DOHH2 (cell line): ENCODE measurements at regions not wholly inside any gene's neighbourhood (a gene's known extent, or its start where the extent isn't known, plus 50 kb on each side); places are given as distances from the start of the nearest gene placed in this dataset.

ENCODE experiments used
- H3F3A ChIP-seq: fragments of 200-600 bp; sonication (generic), shearing (Covaris generic); 2 replicates; pipeline ENCODE4 v1.6.0; 2016; ENCODE audit warnings: antibody characterized with exemption, mild to moderate bottlenecking; ENCODE audit not compliant: control insufficient read depth, insufficient read depth
- H3K27ac ChIP-seq: fragments of 200-600 bp; sonication (generic); 2 replicates; pipeline ENCODE4 v1.5.1; 2014; ENCODE audit warnings: low read depth, mild to moderate bottlenecking, low read length, moderate library complexity
- H3K27me3 ChIP-seq: fragments of 200-600 bp; sonication (generic); 2 replicates; pipeline ENCODE4 v1.6.1; 2014; ENCODE audit warnings: mild to moderate bottlenecking, low read length, mixed read lengths; ENCODE audit not compliant: control insufficient read depth
- H3K36me3 ChIP-seq: fragments of 200-600 bp; sonication (generic); 2 replicates; pipeline ENCODE4 v1.6.1; 2014; ENCODE audit warnings: mild to moderate bottlenecking, low read length, moderate library complexity, mixed read lengths; ENCODE audit not compliant: control insufficient read depth
- H3K4me1 ChIP-seq: fragments of 200-600 bp; sonication (generic); 2 replicates; pipeline ENCODE4 v1.6.1; 2014; ENCODE audit warnings: mild to moderate bottlenecking, low read length, mixed read lengths; ENCODE audit not compliant: control insufficient read depth
- H3K4me2 ChIP-seq: fragments of 200-600 bp; sonication (generic); 2 replicates; pipeline ENCODE4 v1.6.0; 2014; ENCODE audit warnings: mild to moderate bottlenecking, low read length, moderate library complexity
- H3K4me3 ChIP-seq: fragments of 200-600 bp; sonication (generic); 2 replicates; pipeline ENCODE4 v1.5.1; 2014; ENCODE audit warnings: mild to moderate bottlenecking, low read length, mixed read lengths
- H3K79me2 ChIP-seq: fragments of 200-600 bp; sonication (generic); 2 replicates; pipeline ENCODE4 v1.6.1; 2014; ENCODE audit warnings: mild to moderate bottlenecking, low read length, mixed read lengths; ENCODE audit not compliant: control insufficient read depth
- H3K9me2 ChIP-seq: fragments of 200-600 bp; sonication (generic); replicated peaks from 2 replicates; pipeline ENCODE4 v1.6.1; 2014; ENCODE audit warnings: mild to moderate bottlenecking, low read length, mixed read lengths; ENCODE audit not compliant: control insufficient read depth
- H3K9me3 ChIP-seq: fragments of 200-600 bp; sonication (generic); 2 replicates; pipeline ENCODE4 v1.6.1; 2014; ENCODE audit warnings: antibody characterized with exemption, low read length, mixed read lengths; ENCODE audit not compliant: control insufficient read depth, insufficient read depth
- H4K20me1 ChIP-seq: fragments of 200-600 bp; sonication (generic); 2 replicates; pipeline ENCODE4 v1.6.0; 2014; ENCODE audit warnings: low read depth, mild to moderate bottlenecking, antibody characterized with exemption, low read length, moderate library complexity; ENCODE audit not compliant: control insufficient read depth, insufficient read depth
- EZH2phosphoT487 ChIP-seq: fragments of 200-600 bp; sonication (generic); IDR thresholded peaks from 2 replicates; pipeline ENCODE4 v1.6.1; 2017; ENCODE audit warnings: borderline replicate concordance, mild to moderate bottlenecking, antibody characterized with exemption, low read length, moderate library complexity, mixed read lengths
- TF ChIP-seq, protein P1 (sequence below): fragments of 200-600 bp; sonication (generic); IDR thresholded peaks from one replicate; pipeline ENCODE4 v1.5.1; 2014; ENCODE audit warnings: antibody characterized with exemption, mild to moderate bottlenecking, low read depth, low read length; ENCODE audit not compliant: poor library complexity, severe bottlenecking

DNA sequence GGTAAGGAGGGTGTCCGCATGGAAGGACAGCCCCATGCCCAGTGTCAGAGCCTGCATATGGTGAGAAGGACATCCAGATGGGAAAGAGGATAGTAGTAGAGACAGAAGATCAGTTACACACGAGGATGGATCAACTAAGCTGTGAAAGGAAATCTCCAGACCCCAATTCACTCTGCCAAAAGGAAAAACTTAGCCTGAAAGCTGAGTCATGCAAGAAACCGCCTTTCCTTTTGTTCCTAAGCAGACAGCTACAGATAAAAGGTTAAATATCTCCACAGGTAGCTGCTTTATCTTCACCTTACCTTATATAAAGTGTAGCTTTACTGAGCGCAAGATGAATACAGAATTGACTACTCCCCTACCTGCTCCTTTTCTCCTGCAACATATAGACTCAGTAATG lies 67.3 kb upstream of the LGALSL start:
- Histone ChIP-seq H4K20me1 (no peaks in the 10 kb centered on the region), H3K4me1 (no peaks in the 10 kb centered on the region), H3K27ac (no peak overlapping the region), H3K4me3 (no peak overlapping the region), H3K9me2 (no peaks in the 10 kb centered on the region), H3K27me3 (no peaks in the 10 kb centered on the region), H3K79me2 (no peaks in the 10 kb centered on the region), H3K36me3 (no peaks in the 10 kb centered on the region), H3F3A (no peaks in the 10 kb centered on the region), H3K9me3 (peaks cover 3% of the 10 kb centered on the region; the same call in 1 of the 2 replicates), H3K4me2 (no peak overlapping the region)
- TF ChIP-seq EZH2phosphoT487: no peak
- TF ChIP-seq, protein P1, sequence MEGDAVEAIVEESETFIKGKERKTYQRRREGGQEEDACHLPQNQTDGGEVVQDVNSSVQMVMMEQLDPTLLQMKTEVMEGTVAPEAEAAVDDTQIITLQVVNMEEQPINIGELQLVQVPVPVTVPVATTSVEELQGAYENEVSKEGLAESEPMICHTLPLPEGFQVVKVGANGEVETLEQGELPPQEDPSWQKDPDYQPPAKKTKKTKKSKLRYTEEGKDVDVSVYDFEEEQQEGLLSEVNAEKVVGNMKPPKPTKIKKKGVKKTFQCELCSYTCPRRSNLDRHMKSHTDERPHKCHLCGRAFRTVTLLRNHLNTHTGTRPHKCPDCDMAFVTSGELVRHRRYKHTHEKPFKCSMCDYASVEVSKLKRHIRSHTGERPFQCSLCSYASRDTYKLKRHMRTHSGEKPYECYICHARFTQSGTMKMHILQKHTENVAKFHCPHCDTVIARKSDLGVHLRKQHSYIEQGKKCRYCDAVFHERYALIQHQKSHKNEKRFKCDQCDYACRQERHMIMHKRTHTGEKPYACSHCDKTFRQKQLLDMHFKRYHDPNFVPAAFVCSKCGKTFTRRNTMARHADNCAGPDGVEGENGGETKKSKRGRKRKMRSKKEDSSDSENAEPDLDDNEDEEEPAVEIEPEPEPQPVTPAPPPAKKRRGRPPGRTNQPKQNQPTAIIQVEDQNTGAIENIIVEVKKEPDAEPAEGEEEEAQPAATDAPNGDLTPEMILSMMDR: no peak

DNA sequence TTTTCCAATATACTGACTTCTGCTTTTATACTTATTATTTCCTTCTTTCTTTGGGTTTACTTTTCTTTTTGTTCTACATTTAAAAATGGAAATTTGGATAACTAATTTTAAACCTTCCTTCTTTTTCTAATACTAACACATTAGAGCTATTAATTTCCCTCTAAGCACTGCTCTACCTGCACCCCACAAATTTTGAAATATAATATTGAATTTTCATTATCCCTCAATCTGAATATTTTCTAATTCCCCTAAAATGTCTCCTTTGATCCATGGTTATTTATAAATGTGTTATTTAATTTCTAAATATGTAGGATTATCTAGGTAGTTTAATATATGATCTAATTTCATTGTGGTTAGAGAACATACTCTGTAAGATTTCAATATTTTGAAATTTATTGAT lies 63.4 kb upstream of the LGALSL start:
- H3K9me2 ChIP-seq: no peaks in the 10 kb centered on the region
- no peaks in the 10 kb centered on the region for H3K36me3 ChIP-seq
- no peaks in the 10 kb centered on the region for H3K27me3 ChIP-seq
- no peaks in the 10 kb centered on the region for H3K4me1 ChIP-seq
- TF ChIP-seq, protein P1: no peak
- no peak for TF ChIP-seq EZH2phosphoT487
- no peaks in the 10 kb centered on the region for H3K79me2 ChIP-seq
- no peak overlapping the region for H3K27ac ChIP-seq
- H3K4me2 ChIP-seq: no peak overlapping the region
- no peaks in the 10 kb centered on the region for H4K20me1 ChIP-seq
- no peaks in the 10 kb centered on the region for H3F3A ChIP-seq
- H3K4me3 ChIP-seq: no peak overlapping the region
- peaks cover 3% of the 10 kb centered on the region; the same call in 1 of the 2 replicates for H3K9me3 ChIP-seq

DNA sequence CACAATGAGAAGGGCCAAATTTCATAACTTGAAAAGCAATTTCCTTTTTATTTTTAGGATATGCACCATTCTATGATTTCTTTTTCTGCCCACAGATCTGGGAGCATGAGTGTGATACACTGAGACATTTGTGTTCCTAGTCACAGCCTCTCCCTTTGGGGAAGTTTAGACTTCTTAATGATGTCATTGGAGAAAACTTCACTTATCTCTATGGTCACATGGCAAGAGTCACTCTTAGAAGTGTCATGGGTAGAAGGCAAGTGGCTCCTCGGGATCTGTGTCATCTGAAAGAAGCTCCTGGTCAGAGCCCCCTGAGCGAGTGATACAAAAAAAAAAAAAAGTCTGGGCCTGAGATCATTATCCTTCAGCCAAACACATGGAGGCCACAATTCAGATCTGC lies 62.5 kb upstream of the LGALSL start:
- Histone ChIP-seq H3K27ac (no peak overlapping the region), H4K20me1 (no peaks in the 10 kb centered on the region), H3K9me2 (no peaks in the 10 kb centered on the region), H3K79me2 (no peaks in the 10 kb centered on the region), H3K36me3 (no peaks in the 10 kb centered on the region), H3K9me3 (peaks cover 3% of the 10 kb centered on the region; the same call in 1 of the 2 replicates), H3K27me3 (no peaks in the 10 kb centered on the region), H3K4me1 (no peaks in the 10 kb centered on the region), H3K4me3 (no peak overlapping the region), H3K4me2 (no peak overlapping the region), H3F3A (no peaks in the 10 kb centered on the region)
- TF ChIP-seq EZH2phosphoT487: no peak
- TF ChIP-seq, protein P1: no peak
